GM12891 (cell line): ENCODE measurements at regions not wholly inside any gene's neighbourhood (a gene's known extent, or its start where the extent isn't known, plus 50 kb on each side); places are given as distances from the start of the nearest gene placed in this dataset.

Source experiments
- DNase-seq: peaks from one replicate; pipeline ENCODE4 v3.0.0; 2011; ENCODE audit warnings: low spot score; ENCODE audit not compliant: insufficient read length
- FAIRE-seq: peaks from 2 replicates; lab custom pipeline; 2011; peaks lifted over from hg19 to GRCh38; lab: Jason Lieb, UNC
- PAX5 ChIP-seq: IDR thresholded peaks from 2 replicates; pipeline ENCODE4 v1.6.1; 2011; ENCODE audit warnings: low read length, moderate library complexity, mild to moderate bottlenecking; ENCODE audit not compliant: insufficient read depth, severe bottlenecking
- POLR2A ChIP-seq: IDR thresholded peaks from 2 replicates; pipeline ENCODE4 v1.6.1; 2011; ENCODE audit warnings: low read depth, low read length, control low read depth
- POLR2AphosphoS5 ChIP-seq: IDR thresholded peaks from 2 replicates; pipeline ENCODE4 v1.6.1; 2011; ENCODE audit warnings: low read depth, low read length, control low read depth
- POU2F2 ChIP-seq: IDR thresholded peaks from 2 replicates; pipeline ENCODE4 v1.6.1; 2011; ENCODE audit warnings: low read depth, mild to moderate bottlenecking, control low read depth, low read length, moderate library complexity
- SPI1 ChIP-seq: IDR thresholded peaks from 2 replicates; pipeline ENCODE4 v1.6.1; 2011; ENCODE audit warnings: low read depth, low read length, control low read depth
- TAF1 ChIP-seq: IDR thresholded peaks from 2 replicates; pipeline ENCODE4 v1.6.1; 2011; ENCODE audit warnings: low read depth, low read length, control low read depth

DNA sequence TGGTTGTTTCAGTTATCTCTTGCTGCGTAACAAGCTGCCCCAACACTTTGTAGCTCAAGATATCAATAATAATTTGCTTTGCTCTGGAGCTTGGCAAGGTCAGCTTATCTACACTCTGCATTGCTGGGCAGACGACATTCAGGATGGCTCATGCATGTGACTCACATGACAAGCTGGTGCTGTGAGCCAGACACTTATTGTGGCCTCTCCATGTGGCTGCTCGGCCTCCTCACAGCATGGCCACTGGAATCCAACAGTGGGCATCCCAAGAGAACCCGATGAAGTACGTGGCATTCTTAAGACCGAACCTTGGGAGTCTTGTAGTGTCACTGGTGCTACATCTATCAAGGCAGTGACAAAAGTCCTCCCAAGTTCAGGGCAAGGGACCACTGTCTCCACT lies 94.2 kb upstream of the MVB12B start:
- no peak for DNase-seq
- FAIRE-seq, result no peak
- TF ChIP-seq POU2F2, result no peak

DNA sequence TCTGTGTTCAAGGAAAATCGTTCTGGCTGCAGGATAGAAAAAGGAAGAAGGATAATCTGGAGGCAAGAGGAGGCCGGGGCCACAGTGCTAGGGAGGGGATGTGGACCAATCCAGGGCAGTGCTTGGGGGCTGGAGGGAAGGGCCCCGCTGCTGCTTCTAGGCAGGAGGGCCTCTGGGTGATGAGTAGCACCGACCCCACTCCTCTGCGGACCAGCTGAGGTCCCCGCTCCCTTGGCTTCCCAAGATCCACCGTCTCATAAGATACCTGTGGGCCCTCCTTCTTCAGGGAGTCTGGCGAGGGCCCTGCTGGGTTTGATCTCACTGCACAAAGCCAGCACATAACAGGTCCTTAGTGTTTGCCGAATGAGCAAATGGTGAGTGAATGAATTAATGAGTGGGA lies 93.5 kb upstream of the MVB12B start:
- DNase-seq (no peak), FAIRE-seq (no peak)
- TF ChIP-seq TAF1, result no peak
- no peak for TF ChIP-seq POLR2AphosphoS5
- TF ChIP-seq PAX5, result no peak
- TF ChIP-seq POU2F2, result no peak
- TF ChIP-seq POLR2A, result no peak
- TF ChIP-seq SPI1, result no peak

DNA sequence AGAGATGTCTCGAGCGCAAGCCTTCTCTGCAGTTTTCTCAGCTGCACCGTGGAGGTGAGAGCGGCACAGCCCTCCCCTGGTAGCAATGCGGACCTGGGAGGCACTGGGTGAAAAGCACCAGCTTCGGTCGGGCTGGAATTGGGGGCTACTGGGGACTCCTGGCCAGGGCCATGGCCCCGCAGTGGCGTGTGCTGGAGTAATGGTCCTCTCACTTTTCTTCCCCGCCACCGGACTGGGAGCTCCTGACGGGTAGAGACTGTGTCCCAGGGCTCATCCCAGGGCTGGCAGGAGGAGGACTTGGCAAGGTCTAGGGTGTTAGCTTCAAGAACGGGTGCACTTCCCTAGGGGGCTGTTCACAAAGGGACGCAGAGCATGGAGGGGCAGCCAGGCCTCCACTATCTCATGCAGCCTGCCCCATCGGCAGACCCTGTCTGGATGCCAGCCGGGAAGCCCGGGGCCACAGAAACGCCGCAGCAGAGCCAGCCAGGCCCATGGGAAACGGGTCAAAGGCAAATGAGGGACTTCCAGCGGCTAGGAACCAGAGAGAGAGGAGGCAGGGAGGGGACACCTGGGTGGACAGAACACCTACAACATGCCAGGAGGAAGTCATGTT lies 92.6 kb upstream of the MVB12B start:
- TF ChIP-seq POLR2A (no peak), PAX5 (no peak), POLR2AphosphoS5 (no peak), SPI1 (no peak), TAF1 (no peak), POU2F2 (no peak)
- no peak for DNase-seq
- no peak for FAIRE-seq

DNA sequence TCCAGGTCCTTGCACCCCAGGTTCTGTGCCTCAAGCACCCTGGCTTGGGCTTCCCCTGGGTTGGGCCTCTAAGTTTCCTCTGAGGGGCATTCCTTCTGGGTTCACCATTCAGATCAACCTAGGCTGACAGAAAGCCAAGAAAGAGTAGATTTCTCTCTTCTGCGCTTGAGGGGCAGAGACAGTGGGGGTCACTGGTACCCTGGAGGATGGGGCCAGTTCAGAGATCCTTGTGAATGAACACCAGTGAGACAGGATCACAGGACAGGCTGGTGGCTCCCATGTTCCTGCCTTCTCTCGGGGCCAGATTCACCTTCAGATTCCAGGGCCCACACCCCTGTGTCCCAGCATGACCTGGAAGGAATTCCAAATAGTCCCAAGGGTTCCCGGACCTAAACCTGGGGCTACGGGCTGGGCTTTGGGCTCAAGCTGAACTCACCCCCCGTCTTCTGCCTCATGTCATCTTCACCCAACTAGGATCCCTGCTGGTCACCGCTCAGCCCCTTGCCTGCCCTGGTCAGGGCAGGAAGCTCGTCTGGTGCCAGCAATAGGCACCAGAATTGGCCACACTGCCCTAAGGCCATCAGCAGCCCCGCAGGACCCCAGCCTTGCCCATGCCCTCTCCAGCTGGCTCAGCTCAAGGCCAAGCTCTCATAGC lies 91.8 kb upstream of the MVB12B start:
- TF ChIP-seq POU2F2, result no peak
- no peak for TF ChIP-seq SPI1
- TF ChIP-seq PAX5, result no peak
- no peak for TF ChIP-seq POLR2AphosphoS5
- TF ChIP-seq TAF1, result no peak
- no peak for TF ChIP-seq POLR2A
- no peak for DNase-seq
- no peak for FAIRE-seq

DNA sequence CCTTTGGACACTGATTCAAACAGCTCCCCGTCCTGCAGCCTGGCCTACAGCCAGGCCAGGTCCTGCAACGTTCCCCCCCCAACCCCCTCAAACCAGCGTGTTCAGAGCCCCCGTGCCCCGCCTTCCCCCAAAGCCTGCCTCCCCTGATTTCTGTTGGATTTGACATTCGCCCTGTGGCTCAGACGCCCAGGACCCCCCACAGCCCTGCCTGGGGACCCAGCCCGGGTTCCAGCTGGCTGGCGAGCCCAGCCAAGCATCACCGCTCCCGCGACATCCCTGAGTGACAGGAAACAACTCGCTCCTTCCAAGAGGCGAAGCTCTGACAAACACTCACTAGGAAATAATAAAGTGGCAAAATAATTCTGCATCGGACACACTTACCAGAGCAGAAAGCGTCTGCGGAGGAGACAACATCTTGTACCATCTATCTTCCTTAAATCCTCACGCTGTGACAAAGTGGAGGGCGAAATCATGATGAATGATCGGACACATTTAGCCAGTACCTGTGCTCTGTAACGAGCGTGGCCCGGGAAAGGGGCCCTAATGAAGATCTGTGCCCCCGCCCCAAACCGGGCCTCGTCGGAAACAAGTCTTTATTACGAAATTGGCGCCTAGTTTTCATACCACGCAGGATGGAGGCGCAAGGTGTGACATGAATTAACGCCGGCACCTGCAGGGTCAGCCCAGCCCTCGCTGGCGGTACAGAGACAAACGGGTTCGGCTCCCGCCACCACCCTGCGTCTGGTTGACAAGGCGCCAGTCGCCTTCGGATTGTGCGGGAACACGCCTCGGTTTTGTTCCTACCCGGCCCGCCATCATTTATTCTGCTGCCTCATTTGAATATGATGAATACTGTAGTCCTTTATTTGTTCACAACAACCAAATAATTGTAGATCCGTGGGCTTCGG lies 91.0 kb upstream of the MVB12B start:
- no peak for FAIRE-seq
- TF ChIP-seq TAF1 (no peak), POLR2AphosphoS5 (no peak), POU2F2 (no peak), PAX5 (no peak), SPI1 (no peak), POLR2A (no peak)
- DNase-seq, result no peak

DNA sequence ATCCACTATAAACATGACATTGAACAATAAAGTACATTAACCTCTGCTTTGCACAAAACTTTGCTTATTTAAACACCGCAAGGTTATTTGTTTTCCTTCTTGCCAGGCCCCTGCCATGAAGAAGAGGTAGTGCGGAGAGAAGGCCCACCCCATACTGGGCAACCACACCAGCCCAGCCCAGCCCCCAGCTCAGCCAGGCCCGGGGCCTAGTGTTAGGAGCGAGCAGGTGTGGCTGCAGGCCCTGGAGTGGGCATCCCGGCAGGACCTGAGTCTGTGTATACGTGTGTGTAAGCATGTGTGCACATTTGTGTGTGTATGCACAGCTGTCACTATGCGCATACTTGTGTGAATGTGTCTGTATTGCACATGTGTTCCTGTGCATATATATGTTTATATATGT lies 90.4 kb upstream of the MVB12B start:
- no peak for TF ChIP-seq TAF1
- no peak for TF ChIP-seq POLR2A
- TF ChIP-seq PAX5, result no peak
- no peak for TF ChIP-seq SPI1
- no peak for TF ChIP-seq POLR2AphosphoS5
- no peak for TF ChIP-seq POU2F2
- no peak for FAIRE-seq
- no peak for DNase-seq

DNA sequence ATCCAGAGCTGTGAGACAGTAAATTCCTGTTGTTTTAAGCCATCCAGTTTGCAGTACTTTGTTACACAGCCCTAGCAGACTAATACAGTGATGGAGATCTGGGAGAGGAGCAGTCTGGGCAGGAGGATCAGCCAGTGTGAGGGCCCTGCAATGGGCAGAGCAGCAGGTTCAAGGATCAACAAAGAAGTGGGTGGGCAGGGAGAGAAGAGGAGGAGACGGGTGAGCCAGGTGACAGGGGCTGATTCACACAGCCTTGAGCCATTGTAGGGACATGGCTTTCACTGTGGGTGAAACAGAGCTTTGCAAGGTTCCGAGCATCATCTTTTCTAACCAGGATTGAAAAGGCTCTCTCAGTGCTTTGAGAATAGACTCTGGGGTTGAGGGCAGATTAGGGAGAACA lies 88.2 kb upstream of the MVB12B start:
- FAIRE-seq (no peak), DNase-seq (no peak)
- TF ChIP-seq SPI1, result no peak
- TF ChIP-seq POU2F2, result no peak
- TF ChIP-seq TAF1, result no peak
- no peak for TF ChIP-seq POLR2A
- no peak for TF ChIP-seq PAX5

DNA sequence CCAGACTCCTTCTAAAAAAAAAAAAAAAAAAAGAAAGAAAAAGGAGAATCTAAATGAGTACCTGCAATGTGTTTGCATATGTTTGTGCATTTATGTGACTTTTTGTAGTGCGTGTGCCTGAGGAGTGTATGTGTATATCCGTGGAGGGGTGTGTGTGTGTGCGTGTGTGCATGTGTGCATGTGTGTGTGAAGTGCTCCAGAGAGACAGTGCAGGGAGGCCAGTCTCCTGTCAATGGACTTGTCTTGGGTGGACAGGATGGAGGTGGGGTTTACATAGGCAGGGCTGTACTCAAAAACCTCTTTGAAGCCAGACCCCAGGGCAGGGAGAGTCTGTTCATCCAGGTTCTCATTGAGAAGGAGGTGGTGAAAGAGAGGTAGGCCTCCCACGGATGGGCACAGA lies 87.1 kb upstream of the MVB12B start:
- no peak for FAIRE-seq

DNA sequence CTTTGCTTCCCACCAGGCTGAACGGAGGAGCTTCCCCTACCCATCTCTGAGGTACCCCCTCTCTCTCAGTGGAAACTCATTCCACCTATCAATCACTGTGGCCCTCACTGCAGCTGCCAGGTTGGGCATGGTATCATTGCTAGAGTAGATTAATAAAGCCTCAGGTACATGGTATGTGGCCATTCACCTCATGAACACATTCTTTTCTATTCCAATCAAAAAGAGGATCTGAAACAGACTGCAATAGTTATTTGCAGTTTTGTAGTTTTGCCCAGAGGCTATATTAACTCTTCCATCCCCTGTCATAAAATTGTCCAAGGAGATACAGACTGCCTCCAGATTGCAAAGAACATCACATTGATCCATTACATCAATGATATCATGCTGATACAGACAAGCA lies 85.8 kb upstream of the MVB12B start:
- FAIRE-seq (no peak), DNase-seq (no peak)
- no peak for TF ChIP-seq POLR2AphosphoS5
- TF ChIP-seq SPI1, result peak; percentile 78

More for the DNA sequence above, 87.1 kb upstream of the MVB12B start:
- TF ChIP-seq POLR2A, result no peak
- TF ChIP-seq POLR2AphosphoS5, result no peak
- no peak for TF ChIP-seq TAF1
- TF ChIP-seq PAX5, result no peak
- no peak for TF ChIP-seq POU2F2
- no peak for TF ChIP-seq SPI1
- no peak for DNase-seq

DNA sequence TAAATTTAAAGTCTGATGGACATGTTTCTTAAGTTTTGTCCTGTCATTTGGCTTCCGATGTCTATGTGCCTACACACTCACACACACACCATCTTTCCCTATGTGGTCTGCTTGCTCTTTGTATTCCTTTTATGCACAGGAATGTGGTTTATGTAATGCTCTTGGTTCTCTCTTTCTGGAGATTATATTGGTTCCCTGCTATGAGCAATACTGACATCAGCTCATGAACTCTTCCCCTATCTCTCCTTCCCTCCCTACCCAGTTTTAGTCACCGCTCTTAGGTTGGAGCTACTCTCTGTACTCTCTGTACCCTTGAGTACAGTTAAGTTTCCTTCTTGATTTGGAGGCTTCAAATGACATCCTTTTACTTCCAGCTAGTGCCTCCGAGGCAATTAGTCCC lies 77.9 kb upstream of the MVB12B start:
- TF ChIP-seq TAF1 (no peak), PAX5 (no peak), POLR2A (no peak), SPI1 (no peak), POLR2AphosphoS5 (no peak), POU2F2 (no peak)
- FAIRE-seq (no peak), DNase-seq (no peak)
